COLO668 (cell line): ENCODE measurements at regions not wholly inside any gene's neighbourhood (a gene's known extent, or its start where the extent isn't known, plus 50 kb on each side); places are given as distances from the start of the nearest gene placed in this dataset.
A peak's percentile ranks its signal among the peaks of the same experiment; 100 is the strongest.

Source experiments
- DNase-seq: peaks from one replicate; lab custom pipeline; 2025; ENCODE audit not compliant: unreplicated experiment; lab: John Stamatoyannopoulos, UW

GRCh38 chr11:27907530-27907929 is 200.4 kb downstream of the KIF18A start:
- no peak for DNase-seq

- no peak for DNase-seq
These were observed 200.9 kb downstream of the KIF18A start for GRCh38 chr11:27907091-27907490.

DNA sequence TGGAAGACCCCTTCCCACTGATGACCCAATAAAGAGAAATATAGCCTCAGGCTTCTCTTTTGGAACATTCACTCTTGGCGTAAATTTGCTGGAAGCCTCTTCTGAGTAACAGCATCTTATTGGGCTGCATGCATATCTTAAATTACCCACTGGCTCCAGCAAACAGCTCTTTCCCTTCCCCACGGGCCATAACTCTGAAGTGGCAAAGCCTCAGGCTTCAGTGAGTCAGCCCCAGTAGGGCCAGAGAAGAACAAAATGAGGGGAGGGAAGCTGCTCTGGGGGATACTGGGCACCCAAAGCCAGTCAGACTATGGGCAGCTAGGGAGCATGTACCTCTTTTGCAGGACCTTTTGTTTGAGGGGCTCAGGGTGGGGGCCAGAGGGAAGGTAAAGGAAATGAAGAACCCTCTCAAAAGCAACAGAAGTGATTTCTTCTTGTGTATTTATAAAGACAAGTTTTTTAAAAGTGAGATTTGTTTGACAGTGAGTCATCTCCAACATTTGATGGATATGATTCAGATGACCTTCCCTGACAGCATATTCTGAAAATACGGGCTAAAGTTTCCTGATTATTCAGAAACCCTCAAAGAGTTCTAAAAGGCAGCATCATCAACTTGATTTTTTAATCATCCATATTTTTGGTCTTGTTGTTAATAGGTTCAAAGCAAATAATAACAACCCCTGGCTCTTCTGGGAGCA is 203.4 kb downstream of the KIF18A start:
- no peak for DNase-seq

GRCh38 chr11:27902981-27903624 is 202.8 kb upstream of the BDNF start:
- DNase-seq, result no peak

GRCh38 chr11:27898166-27898565 is 197.9 kb upstream of the BDNF start:
- DNase-seq, result no peak

DNA sequence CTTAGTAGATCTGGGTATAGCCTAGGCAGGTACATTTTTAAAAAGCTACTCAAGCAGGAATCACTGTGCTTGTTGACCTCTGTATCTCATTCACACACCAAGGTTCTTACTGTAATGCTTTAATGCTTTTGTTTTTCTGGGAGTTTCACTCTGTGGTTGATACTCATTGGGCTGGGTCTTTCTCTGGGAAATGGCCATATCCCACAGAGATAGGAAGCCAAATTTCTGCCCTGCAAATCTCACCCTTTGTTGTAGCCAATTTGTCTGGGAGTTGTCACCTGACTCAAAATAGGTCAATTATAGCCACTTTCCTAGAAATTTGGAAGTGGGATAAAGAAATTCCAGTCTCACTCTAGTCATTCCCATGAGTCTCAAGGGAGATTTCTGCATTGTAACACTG is 195.8 kb upstream of the BDNF start:
- DNase-seq, result no peak

DNA sequence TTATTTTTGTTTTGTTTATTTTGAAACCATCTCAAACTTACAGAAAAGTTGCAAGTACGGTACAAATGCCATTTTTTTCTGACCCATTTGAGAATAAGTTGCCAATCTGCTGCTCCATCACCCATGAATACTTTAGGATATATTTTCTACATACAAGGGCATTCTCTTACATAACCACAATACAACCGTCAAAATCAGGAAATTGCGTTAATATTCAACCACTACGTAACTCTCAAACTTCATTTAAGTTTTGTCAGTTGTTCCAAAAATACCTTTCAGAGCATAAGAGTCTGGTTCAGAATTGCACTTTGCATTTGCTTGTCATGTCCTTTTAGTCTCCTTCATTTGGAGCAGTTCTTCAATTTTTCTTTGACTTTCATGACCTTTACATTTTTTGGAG is 194.3 kb upstream of the BDNF start:
- no peak for DNase-seq

DNA sequence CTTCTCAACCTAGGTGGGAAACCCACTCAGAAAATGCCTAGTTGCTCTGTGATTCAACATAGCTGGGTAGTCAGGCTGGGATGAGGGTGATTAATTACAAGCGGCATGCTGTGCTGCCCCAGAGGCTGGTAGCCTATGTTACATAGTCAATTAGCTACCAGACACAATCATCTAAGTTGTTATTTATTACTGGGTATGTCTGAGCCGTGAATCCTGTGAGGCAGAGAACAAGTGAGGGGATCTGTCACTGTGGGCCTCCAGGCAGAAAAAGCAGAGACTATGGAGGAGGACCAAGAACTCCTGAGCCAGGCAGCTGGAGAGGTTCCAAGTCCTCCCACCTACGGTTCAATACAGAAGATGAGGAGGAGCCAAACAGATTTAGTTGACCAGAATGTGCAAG is 186.6 kb upstream of the BDNF start:
- no peak for DNase-seq

GRCh38 chr11:27882066-27882697 is 181.9 kb upstream of the BDNF start:
- DNase-seq, result no peak

- no peak for DNase-seq
These were observed 175.8 kb upstream of the BDNF start for GRCh38 chr11:27875831-27876775.

- DNase-seq, result no peak
These were observed 175.0 kb upstream of the BDNF start for GRCh38 chr11:27874998-27875830.

GRCh38 chr11:27873664-27874063 is 173.4 kb upstream of the BDNF start:
- no peak for DNase-seq

- no peak for DNase-seq
These were observed 170.8 kb upstream of the BDNF start for GRCh38 chr11:27871056-27871455.

GRCh38 chr11:27869701-27870100 is 169.4 kb upstream of the BDNF start:
- DNase-seq, result no peak

GRCh38 chr11:27868709-27869108 is 168.5 kb upstream of the BDNF start:
- peak; percentile 10 for DNase-seq

GRCh38 chr11:27868226-27868625 is 168.0 kb upstream of the BDNF start:
- no peak for DNase-seq

DNA sequence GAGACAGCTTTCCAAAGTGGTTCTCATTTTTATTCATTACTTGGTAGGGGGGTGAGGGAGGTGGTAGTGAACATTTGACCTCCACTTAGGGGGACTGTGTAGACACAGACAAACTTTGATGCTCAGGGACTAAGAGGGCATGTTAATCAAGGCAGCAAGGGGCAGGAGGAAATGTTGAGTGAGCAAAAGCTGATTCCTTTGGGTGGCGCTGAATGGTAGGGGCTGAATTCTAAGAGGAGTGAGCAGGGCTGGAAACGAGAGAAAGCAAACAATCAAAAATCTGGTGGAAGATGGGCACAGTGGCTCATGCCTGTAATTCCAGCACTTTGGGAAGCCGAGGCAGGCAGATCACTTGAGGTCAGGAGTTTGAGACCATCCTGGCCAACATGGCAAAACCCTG is 164.8 kb upstream of the BDNF start:
- no peak for DNase-seq

DNA sequence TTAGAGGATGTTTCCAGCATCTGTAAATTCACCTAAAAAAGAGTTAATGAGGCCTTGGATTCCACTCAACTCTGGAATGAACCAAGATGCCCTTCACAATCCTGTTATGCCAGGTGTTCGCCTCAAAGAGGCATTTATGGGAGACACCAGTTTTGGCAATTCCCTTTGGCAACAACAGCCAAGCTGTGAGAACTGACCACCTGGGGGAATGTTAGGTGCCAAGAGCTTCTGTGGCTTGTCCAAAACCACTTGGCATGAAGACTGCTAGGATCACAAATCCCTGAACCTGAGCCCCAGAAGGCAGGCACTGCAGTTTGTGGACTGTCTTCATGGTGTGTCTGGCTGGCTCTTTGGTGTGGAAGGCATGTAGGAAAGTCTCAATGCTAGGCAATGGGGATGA is 164.4 kb upstream of the BDNF start:
- DNase-seq, result no peak

DNA sequence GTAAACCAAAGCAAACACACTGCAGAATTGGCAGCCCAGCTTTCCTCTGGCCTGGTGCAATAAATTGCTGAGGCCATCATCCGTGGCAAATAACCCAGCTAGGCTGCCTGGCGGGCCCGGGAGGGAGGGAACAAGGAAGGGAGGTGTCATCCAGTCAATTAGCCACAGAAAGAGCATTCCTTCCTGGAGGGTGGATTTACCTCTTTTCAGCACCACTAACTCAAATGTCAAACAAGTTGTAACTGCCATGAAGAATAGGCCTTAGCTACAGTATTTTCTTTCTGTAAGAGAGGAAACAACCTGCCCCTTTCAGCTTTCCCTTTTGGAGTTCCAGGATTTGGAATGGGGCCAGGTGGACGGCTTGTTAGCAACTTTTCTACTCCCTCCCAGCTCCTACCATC is 163.8 kb upstream of the BDNF start:
- peak; percentile 14 for DNase-seq

DNA sequence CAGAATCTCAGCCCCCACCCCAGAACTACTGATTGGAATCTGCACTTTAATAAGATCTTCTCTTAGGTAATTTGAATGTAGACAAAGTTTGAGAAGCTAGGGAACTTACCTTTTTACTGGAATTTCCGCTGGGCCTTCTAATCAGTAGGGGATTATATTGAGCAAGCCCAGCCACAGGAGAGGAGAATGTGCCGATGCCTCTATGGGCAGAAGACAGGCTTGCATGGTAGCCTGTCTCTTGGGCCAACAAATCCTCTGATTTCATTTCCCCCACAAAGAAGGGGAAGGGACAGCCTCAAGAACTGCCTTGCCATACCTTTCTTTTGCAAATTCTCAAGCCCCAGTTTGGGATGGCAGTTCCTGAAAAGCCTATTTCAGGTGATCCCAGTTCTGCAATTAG is 163.4 kb upstream of the BDNF start:
- no peak for DNase-seq
